NOMO-1 treated with DMSO at 0.1 percent for 48 hours (cell line): ENCODE measurements at regions not wholly inside any gene's neighbourhood (a gene's known extent, or its start where the extent isn't known, plus 50 kb on each side); places are given as distances from the start of the nearest gene placed in this dataset.
"Not testable (repeated sequence)": the region's sequence is repeated elsewhere in the genome, so short reads cannot be mapped to it uniquely, and the experiment has no call there.

Experiments
- DNase-seq: peaks from one replicate; lab custom pipeline; 2025; ENCODE audit not compliant: unreplicated experiment; lab: John Stamatoyannopoulos, UW

- no peak for DNase-seq
Measured at GRCh38 chr5:86671536-86671935, 53.8 kb downstream of the COX7C start.

GRCh38 chr5:86674069-86674468 is 56.3 kb downstream of the COX7C start:
- no peak for DNase-seq

DNA sequence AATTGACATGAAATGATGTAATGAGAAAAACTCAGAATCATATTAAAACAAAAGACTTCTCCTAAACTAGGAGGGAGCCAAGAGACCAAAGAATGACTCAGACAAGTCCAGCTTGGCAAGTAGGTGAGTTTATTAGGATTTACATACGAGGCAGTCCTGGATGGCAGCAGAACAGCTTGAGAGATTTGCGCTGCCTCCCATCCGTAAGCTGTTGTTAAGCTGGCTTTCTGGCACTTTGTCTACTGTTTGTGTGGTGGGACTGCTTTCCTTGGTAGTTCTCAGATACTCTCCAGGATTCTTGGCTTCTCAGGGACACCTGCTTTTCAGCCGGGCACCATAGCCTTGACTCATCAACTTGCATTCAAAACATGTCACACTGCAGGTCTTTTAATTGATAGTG is 57.6 kb downstream of the COX7C start:
- DNase-seq, result no peak

- DNase-seq, result peak; percentile 30
Measured at GRCh38 chr5:86679529-86679928, 61.8 kb downstream of the COX7C start.

- no peak for DNase-seq
Measured at GRCh38 chr5:86679949-86680348, 62.2 kb downstream of the COX7C start.

- DNase-seq, result no peak
Measured at GRCh38 chr5:86684222-86684621, 66.5 kb downstream of the COX7C start.

- DNase-seq, result no peak
Measured at GRCh38 chr5:86686046-86686445, 68.3 kb downstream of the COX7C start.

DNA sequence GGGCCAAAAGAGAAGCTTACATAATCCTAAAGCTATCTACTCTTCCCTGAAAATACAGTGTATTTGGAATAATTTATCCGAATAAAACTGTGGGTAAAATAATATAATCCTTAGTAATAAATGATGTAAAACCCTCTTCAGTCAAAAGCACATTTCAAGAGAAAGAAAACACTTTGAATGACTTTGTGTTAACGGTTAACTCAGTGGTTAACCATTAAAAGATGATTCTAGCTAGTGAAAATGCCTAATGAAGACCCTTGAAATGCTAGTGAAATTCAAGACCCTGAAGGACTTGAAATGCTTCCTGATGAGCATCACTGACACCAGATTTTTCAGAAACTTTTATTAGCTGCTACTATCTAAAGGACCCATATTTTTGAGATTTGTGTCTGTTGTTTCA is 70.7 kb downstream of the COX7C start:
- no peak for DNase-seq

DNA sequence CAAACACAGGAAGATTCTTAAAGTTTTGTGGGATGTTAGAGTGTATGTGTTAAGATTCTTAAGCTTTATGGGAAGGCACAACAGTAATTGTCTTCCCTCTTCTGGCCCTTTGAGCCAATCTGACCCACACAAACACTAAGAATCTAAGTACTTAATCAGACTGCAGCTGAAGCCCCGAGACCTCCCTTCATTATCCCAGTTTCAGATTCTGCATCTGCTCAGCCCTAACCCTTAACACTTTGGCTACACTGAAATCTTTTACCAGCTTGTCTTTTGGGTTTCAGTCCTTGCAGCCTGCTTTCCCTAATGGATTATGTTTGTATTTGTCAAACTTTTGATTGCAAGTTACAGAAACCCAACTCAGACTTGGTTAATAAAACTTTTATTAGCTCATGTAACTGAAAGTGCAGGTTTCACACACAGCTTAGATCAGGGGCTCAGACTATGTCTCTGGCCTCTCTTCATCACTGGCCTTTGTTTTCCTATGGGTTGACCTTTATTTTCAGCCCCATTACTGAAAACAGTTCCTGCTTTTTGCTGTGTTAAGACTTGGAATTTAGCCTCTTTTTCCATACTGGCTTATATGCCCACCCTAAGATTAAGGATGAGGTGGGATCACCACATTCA is 71.5 kb downstream of the COX7C start:
- DNase-seq, result no peak

GRCh38 chr5:86709157-86709881 is 91.6 kb downstream of the COX7C start:
- DNase-seq, result no peak

- DNase-seq, result no peak
Measured at GRCh38 chr5:86716121-86716520, 98.4 kb downstream of the COX7C start.

- not testable (repeated sequence) for DNase-seq
Measured at GRCh38 chr5:86731319-86732117, 113.8 kb downstream of the COX7C start.

GRCh38 chr5:86735370-86735769 is 117.6 kb downstream of the COX7C start:
- no peak for DNase-seq

- no peak for DNase-seq
Measured at GRCh38 chr5:86737579-86737978, 119.8 kb downstream of the COX7C start.

- no peak for DNase-seq
Measured at GRCh38 chr5:86748538-86749105, 130.9 kb downstream of the COX7C start.

- DNase-seq, result no peak
Measured at GRCh38 chr5:86749841-86750240, 132.1 kb downstream of the COX7C start.

DNA sequence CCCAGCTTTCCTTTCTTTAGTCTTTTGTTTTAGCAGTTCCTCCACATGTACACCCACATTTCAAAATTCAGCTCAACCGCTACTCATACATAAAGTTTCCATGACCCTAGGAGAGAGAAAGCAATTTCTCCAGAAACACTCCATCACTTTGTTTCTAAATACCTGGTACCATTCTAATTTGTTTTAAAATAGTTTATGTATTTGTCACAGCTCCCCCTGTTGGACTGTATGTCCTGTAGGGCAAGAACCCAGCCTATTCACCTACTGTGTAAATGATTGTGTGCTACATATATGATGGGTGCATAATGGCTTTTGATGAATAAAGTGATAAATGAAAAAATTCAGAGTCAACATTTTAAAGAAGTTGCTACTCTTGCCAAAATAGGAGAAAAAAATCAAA is 139.1 kb downstream of the COX7C start:
- no peak for DNase-seq

- no peak for DNase-seq
Measured at GRCh38 chr5:86757824-86758223, 140.1 kb downstream of the COX7C start.

- DNase-seq, result no peak
Measured at GRCh38 chr5:86760661-86761060, 142.9 kb downstream of the COX7C start.

DNA sequence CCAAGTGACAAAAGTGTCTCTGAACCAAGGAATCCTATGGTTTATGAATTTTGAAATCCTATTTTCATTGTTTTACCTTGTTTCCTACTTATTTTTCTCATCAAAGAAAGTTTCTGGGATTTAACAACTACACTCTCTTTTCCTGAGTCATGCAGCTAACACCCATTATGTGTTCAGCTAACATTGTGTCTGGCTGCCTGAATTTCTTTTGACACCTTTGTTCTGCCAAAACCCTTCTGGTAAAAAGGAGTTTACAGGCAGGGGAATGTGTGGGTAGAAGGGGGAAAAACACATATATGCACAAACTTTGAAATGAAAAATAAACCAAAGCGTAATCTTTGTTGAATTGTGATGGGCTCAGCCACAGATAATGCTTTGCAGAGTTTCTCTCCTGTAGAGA is 146.2 kb downstream of the COX7C start:
- DNase-seq, result no peak

- DNase-seq, result no peak
Measured at GRCh38 chr5:86765778-86766502, 148.2 kb downstream of the COX7C start.
